NCI-H526 (cell line): ENCODE measurements at regions not wholly inside any gene's neighbourhood (a gene's known extent, or its start where the extent isn't known, plus 50 kb on each side); places are given as distances from the start of the nearest gene placed in this dataset.

Experiments
- DNase-seq, 2 experiments: peaks; one replicate each; lab custom pipeline; 2025; lab: John Stamatoyannopoulos, UW

DNA sequence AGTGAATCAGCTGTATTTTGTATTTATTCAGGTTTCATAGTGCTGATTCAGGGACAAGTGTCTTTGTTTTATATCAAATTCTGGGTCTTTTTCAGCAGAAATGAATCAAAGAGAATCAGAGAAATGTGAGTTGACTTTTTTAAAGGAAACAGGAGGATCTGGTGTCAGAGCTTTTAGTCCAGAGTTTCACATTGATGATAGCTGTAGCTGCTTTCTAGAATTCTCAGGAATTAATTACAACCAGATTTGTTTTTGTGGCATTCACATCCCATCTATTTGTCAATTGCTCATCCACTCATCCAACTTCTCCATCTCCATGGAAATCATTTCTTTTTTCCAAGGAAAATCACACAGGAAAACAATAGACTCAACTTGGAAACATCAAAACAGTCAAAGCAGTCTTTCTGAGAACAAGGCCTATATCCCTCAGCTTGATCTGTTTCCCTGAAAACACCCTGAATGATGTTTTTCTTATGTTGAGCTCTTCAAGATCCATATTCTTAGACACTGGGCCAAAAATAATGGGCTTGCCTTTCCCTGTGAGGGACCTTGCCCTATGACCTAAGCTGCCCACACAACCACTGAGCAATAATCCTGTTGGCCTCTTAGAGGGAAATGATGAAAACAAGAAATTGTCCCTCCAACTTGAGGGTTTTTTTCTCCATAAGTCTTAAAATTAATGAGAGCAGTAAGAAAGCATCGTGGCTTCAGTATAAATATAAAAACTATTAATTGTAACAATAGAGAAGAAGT lies 249.5 kb upstream of the FN1 start:
- DNase-seq = no peak

DNA sequence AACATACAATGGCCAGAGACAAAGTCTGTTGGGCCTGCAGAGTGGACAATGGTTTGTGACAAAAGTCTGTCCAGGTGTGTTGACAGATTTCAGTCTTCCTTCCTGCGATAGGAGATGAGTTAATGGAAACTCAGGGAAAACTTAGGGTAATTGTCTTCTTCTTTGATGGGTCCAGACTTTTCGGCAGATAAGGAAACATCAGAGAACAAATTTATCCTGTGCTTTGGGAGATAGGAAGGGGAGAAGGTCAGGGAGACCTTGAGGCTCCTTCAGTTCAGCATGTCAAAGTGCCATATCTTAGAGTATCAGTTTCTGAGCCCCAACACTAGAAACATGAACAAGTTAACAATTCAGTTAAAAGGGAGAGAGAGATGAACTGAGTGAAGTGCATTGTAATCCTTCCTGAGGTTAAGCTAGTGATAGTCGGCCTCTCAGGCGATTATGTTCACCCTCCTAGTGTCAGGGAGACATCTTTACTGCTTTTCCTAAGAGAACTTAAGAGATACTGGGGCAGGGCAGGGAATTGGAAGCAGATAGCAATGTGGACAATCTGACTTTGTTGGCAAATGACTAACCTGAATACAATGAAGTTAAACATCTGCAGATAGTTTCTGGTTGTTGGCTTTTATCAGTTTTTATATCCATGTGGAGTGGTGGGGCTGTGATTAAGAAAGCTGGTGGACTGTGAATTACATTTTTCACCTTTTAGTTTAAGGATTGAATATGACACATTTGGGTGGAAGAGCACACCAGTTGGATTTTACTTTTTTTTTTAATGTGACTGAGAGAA lies 248.8 kb upstream of the FN1 start:
- DNase-seq = no peak

DNA sequence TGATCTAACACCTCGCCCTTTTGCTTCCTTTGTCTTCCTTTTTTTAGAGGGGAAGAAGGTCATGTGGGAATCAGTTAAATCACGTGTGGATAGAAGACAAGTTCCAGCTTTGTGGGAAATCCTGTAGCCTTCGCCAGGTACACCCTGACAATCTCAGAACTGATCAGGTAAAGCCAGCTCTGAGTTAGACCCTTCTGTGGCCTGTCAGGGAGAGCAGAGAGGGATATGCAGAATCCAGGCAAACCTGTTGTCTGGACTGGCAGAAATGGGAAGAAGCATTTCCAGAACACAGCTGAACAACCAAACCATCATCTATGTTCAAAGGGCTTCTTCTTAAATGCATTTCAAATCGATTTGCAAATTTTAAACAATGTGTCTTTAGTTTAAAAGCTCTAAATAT lies 247.4 kb upstream of the FN1 start:
- no peak for DNase-seq

DNA sequence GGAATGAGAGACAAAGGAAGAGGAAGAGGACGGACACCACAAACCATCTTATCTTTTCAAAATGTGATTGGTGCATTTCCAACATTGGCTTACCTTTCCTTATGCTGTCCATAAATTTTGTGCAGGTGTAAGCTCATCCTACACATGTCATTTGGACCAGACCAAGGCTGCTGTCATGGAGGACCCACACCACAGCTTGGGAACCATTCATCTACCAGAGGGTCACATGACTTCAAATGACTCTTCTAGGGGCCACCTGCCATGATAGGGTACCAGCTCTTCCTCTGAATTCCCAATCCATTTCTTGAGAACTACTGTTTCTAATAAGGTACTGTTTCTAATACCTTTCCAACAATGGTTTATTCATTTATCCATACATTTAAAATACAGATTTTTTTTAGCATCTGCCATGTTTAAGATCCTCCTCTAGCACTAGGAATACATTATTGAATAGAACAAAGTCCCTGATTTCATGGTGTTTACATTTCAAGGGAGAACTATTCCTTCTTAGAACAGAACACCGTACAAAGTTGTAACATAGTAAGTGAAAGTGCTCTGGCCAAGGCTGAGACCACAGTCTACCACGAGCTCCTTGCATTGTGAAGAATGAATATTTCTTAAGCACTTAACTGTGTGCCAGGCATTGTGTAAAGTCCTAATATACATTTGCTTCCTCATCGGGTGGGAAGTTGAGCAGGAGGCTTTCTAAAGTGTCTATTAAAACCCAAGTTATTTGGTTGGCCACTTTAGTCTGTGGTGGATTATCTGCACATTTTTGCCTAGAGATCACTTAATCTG lies 246.1 kb upstream of the FN1 start:
- DNase-seq = no peak

DNA sequence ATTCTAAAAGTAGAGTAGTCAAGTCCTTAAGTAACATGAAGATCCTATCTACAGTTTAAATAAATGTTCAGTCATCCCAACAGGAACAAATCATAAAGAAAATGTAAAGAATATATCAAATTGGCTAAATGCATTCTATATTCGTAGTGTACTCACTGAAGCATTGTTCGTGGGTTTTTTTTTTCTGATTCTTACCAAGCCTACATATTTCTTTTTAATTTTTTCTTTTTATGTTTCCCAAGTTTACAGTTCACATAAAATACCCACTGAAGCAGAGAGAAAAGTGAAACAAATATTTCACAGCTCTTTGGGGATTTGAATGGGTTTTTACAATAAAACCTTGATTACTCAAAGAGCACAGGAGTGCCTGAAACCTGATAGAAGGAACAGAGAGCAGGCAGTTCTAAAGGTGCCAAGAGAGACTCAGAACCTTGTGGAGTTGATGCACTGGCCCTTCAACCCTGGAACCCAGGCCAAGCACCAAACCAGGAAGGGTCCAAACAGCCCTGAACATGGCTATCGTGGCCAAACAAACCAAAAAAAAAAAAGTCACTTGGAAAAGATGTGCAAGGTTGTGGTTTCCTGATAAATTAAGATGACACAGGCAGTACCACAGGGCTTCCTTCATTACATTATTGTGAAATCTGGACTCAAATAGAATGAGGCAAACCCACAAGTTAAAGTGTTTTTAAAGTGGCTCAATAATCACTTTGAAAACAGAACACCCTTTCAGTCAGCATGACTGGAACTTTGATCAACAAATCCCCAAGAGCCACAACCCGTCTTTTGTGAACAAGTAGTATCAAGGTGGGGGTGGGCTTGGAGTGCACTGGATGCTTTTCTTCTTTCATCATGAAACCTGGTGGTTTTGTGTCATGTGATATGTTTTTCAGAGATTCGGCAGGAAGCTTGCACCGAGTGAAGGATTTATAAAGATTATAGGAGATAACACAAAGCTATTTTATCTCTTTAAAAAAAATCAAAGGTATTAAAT lies 245.0 kb upstream of the FN1 start:
- DNase-seq = no peak

DNA sequence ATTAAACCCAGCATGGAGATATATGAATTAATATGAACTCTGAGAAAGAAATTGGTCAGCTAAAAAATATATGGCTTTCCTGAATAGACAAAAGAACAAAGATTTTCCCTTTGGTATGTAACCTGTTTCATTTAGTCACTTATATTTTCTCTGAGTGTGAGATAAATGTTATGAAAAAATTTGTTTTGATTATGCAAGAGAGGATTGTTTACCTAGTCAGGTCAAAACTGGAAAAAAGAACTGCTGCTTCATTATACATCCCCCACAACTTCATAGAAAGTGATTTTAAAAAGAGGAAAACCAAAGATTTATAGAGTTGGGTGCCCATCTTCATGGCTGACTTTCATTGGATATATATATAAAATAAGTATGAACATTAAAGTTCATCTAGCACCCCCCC lies 242.2 kb upstream of the FN1 start:
- DNase-seq = no peak

DNA sequence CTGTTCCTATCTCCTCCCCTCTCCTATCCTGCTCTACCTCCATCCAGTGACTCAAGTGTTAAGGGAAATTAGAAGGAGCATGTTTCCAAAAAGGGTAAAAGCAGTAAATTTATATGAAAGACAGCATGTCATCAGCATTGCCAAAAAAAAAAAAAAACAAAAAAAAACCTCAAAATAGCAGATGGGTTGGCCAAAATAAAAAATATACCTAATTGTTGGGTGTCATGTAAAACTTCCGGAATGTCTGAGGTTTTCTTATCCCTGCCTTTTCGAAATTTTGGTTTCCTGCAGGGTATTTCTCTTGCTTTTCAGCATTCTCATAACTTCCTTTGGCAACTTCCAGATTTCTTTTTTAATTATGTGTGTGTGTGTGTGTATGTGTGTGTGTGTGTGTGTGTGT lies 241.6 kb upstream of the FN1 start:
- no peak for DNase-seq

DNA sequence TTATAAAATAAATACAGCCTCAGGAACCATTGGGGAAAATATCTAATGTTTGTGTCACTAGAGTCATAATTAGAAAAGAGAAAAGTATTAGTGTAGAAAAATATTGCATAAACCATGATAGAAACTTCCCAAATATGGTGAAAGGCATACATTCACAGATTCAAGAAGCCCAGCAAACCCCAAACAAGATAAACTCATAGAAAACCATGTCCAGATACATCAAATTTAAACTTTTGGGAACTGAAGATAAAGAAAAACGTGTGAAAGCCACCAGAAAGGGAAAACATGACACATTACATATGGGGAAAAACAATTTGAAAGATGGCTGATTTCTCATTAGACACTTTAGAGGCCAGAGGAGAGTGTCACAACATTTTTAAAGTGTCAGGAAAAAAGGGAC lies 236.5 kb upstream of the FN1 start:
- DNase-seq = no peak

DNA sequence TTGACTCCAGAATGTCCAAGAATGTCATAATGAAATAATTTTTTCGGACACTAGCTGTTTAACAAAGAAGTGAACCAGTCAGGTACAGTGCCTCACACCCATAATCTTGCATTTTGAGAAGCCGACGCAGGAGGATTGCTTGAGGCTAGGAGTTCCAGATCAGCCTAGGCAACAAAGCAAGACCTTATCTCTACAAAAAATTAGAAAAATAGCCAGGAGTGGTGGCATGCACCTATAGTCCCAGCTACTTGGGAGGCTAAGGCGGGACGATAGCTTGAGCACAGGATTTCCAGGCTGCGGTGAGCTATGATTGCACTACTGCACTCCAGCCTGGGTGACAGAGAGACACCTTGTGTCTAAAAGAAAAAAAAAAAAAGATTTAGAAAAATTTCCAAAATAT lies 235.8 kb upstream of the FN1 start:
- DNase-seq = no peak

DNA sequence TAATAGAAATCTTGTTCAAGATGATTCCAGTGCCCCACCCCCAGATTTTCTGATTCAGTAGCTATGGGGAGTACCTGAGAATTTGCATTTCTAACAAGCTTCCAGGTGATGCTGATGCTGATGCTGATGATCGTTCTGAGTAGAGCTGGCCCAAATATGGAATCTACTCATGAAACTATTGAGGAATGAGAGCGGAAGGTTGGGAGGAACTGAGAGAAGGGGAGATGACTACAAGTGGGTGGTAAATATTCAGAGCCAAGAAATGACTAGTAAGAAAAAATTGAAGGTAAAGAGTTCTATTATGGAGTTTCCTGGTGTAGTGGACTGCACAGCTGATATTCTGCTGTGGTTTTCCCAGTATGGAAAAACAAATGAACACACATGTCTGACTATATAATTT lies 235.4 kb upstream of the FN1 start:
- DNase-seq = no peak

DNA sequence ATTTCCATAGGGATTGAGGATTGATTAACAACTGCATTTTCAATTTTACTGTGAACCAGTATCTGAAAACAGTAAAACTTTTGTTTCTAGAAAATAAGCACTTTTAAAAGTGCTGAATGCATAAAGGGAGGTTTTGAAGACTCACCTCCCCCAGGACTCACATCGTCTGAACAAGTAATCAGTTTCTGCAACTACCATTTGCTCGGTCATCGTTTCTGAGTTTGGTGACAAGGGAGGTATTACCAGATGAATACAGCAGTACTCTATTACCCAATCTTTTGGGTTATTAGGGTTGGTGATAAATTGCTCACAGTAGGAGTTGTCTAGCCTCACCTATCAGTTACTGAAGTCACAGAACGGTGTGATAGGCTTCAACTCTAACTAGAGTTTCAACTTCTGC lies 234.5 kb upstream of the FN1 start:
- no peak for DNase-seq

DNA sequence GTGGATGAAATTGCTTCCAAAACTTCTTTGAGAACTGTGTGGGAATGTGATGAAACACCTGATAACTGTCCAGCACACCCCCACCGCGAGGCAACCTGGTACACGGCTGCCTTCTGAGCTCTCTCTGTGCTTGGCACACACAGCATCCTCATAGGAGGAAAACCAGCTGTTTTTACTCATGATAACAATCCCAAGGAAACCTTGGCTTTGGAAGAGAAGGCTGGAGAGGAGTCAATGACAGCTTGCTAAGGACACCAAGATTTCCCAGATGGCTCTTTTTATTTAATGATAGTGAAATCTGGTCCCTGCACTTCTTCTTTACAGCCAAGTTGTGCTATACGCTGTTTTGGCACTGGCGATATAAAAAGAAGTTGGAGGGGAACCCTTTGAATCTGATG lies 232.5 kb upstream of the FN1 start:
- no peak for DNase-seq

DNA sequence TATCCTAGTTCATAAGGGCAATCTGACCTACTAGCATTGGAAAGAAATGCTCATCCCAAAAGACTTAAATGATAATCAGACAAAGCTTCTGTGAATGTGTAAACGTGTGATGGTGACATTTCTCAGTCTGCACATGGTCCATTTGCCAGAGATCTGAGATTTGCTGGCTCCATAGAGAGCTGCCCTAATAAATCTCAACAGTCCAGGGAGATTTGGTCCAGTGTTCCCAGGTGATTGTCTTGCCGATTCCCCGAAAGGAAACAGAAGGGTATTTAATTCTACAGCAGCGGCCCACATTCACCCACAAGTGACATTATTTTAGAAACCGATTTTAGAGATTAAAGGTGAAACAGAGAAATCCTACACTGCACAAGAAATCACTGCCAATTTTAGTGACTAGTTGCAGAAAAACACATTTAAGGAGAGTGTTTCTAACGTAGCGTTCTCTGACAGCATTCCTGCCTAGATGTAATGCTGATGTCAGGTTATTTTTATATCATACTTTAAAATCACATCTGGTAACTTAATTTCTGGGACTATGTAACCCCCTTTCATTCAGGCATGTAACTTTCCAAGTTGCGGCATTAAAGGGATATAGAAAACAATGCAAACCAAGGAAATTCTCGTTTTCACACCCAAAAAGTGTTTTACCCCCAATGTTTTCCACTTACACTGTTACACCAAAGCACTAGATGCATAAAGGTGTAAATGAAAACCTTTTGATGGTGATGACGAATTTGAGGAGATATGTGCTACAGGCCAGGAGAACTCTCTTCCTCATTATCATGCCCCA lies 231.9 kb upstream of the FN1 start:
- no peak for DNase-seq

DNA sequence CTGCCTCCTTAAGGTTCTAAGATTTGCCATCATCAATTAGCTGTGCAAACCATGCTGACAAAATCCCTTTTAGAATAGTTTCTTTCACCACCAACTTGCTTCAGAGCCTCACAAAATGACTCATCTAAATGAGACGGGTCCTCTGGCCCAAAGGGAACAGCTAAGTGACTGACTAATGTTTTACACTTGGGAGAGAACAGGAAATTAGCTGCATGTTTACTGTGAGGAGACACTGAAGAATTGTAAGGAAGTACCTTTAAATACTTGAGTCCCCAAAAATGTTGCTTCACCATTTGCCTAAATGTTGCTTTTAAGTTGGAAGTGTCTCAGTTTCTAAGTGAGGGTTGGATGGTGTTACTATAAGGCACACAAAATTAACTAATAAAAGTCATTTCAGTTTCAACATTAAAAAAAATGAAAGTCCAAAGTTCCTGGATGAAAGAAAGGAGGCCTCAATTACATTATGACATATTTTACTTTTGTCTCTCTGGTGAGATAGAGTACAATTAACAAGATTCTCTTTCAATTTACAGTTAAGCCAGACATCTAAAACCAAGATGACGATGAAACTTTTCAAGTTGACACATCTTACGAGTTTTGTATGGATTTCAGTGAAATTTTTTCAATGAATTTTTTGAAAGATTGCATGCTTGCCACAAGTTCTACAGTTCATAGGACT lies 229.1 kb upstream of the FN1 start:
- no peak for DNase-seq

DNA sequence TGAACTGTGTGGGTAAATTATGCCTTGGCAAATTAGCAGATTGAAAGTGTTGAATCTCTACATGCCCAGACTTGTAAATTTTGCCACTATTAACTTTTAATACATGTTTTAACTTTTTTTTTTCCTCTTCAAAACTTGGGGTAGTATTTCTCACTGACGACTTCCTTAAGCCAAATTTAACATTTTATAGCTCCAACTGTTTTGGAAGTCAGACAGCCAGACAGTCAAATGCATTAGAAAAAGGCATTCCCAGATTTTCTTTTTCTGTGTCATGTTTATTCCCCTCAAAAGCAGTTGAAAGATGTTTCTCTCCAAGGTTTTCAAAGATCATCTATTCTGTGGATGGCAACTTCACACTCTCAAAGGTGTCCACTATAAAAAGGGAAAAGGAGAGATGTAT lies 226.8 kb upstream of the FN1 start:
- DNase-seq = no peak

DNA sequence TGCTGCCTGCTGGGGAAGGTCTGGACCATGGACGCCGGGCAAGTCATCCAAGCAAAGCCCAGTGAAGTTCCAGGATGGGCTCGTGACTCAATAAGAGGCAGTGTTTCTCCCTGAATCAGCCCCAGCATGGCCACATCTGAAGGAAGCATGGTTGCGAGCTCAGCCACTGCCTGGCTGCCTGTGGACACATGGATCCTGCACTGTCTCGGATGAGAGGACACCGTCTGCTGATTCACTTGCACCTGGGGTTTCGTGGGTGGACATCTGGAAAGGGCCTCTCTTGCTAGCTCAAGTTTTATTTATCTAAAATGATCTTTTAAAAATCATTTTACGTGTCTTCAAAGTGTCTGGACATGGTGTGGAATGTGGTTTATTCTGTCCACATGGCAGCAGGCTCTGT lies 224.8 kb upstream of the FN1 start:
- DNase-seq = no peak

DNA sequence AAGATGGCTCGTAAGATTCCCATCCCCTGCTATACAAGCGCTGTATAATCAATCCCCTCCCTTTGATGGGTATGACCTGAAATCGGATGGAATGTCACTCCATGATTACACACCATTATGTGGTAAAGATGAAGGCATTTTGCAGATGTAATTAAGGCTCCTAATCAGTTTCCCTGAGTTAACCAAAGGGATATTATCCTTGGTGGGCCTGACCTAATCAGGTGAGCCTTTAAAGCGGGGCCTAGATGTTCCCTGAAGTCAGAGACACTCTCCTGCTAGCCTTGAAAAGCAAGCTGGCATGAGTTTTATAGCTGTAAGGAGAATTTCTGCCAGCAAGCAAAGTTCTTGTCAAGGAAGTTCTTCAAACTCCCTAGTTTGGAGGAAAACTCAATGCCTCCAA lies 223.8 kb upstream of the FN1 start:
- no peak for DNase-seq

DNA sequence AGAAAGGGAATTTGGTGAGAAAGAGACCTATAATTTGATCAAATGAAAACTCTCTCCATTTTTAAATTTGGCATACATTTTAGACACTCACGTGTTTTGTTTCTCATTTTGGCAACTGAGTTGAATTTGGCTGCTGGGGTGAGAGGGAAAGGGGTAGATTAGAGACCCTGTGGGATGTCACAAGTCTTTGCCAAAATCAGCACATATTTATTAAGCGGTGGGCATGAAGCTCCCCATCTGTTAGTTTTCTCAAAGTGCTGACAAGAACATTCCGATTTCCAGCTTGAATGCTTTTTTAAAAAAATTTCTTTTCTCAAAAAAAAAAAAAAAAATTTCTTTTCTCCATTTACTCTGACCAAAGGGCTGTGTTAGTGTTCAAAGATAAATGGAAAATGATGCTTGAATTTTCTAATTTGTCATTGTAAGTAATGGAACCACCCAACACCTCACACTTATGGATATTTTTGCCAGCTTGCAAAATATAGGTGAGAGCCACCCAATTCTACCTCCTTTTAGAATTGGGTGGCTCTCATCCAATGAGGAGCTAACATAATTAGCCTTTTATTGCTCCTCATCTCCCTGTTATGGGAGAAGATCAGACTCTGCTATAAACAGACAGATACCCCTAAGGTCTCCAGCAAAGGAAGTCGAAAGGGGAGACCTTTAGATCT lies 222.9 kb upstream of the FN1 start:
- no peak for DNase-seq

DNA sequence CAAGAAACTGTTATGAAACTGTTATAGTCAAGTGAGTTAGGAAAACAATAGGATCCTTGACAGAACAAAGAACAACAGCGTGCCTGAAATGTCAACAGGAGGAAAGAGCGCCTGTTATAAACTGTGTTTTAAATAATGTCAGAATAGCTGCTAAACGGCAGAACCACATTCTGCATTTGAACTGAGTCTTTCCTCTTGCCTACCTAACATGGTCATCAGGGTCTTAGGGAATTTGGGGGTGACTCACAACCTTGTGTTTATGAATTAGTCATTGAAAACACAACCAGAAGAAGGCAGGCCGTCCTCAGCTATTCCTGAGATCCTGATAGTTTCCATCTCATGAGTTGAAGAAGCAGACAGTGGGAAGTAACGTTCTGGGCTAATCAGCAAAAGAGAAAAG lies 222.0 kb upstream of the FN1 start:
- no peak for DNase-seq
